ENCODE measurements at regions not wholly inside any gene's neighbourhood (a gene's known extent, or its start where the extent isn't known, plus 50 kb on each side); places are given as distances from the start of the nearest gene placed in this dataset.

GRCh38 chr22:44572414-44573207, 74.6 kb upstream of the RTL6 start:
- Histone ChIP-seq H3K79me1 (ENCODE audit: low read depth in 1 of 2, low read length in 2 of 2) (no peaks in the 10 kb centered on the region), H3K36me3 (ENCODE audit: control insufficient read depth, insufficient read depth, low read length) (no peaks in the 10 kb centered on the region), H3K4me2 (ENCODE audit: low read depth, low read length) (no peak overlapping the region), H4K8ac (ENCODE audit: low read depth in 2 of 2, low read length in 2 of 2) (no peak overlapping the region), H4K91ac (ENCODE audit: insufficient read depth, low read depth, low read length) (no peak overlapping the region), H2BK20ac (ENCODE audit: low read depth, low read length) (no peak overlapping the region), H3K23ac (ENCODE audit: low read depth, low read length) (no peak overlapping the region), H4K5ac (ENCODE audit: low read depth, low read length) (no peak overlapping the region), H2BK15ac (ENCODE audit: low read depth, low read length) (no peak overlapping the region), H2BK5ac (ENCODE audit: low read depth, low read length, poor library complexity, severe bottlenecking) (no peak overlapping the region), H3K4ac (ENCODE audit: low read depth, low read length) (no peak overlapping the region), H3K9me3 (ENCODE audit: control insufficient read depth, insufficient read depth, low read length) (peaks cover 5% of the 10 kb centered on the region), H3K9me1 (ENCODE audit: insufficient read depth, low read length) (peaks cover 4% of the 10 kb centered on the region; the same call in 1 of the 2 replicates), H2AFZ (replicated peaks; ENCODE audit: low read length, poor library complexity) (peak overlapping the region; percentile 82), H2AK9ac (replicated peaks; ENCODE audit: low read depth, low read length, poor library complexity) (peak overlapping the region; percentile 75), H3K27ac (ENCODE audit: insufficient read depth, low read length) (no peak overlapping the region), H2BK120ac (ENCODE audit: low read depth, low read length) (no peak overlapping the region), H3K18ac (ENCODE audit: low read depth, low read length) (no peak overlapping the region), H4K20me1 (ENCODE audit: insufficient read depth, low read length) (no peaks in the 10 kb centered on the region), H3K56ac (ENCODE audit: extremely low read depth, insufficient read depth, low read length) (no peak overlapping the region), H3K9ac (ENCODE audit: low read depth, low read length) (no peak overlapping the region), H3K14ac (replicated peaks; ENCODE audit: low read depth, low read length) (no peak overlapping the region), H3K27me3 (ENCODE audit: control insufficient read depth, insufficient read depth, low read length) (peaks cover 14% of the 10 kb centered on the region), H2AK5ac (ENCODE audit: low read depth, low read length) (peak overlapping the region; percentile 27), H3K4me1 (ENCODE audit: control insufficient read depth, insufficient read depth, low read length) (peaks cover 5% of the 10 kb centered on the region), H3K4me3 (ENCODE audit: insufficient read depth, low read depth, low read length) (no peak overlapping the region)
- ATAC-seq (ENCODE audit: low read depth) (no peak), DNase-seq (no peak)
- no TSS peak for BruUV-seq (replicated peaks)
- no peak for TF ChIP-seq CEBPB (IDR thresholded peaks at IDR 0.05; ENCODE audit: low read depth, low read length)
- no peak for TF ChIP-seq FOS (IDR thresholded peaks at IDR 0.05; ENCODE audit: low read depth, low read length)
- dilution Hi-C loops (cut with HindIII; ENCODE audit: low sequenced_read_pairs, unreplicated experiment): no loop called here
- intact Hi-C loops (cut with micrococcal nuclease): no loop called here
- in situ Hi-C loops (cut with MboI; ENCODE audit: low sequenced_read_pairs): no loop called here
- POLR2A ChIA-PET (ENCODE audit: unreplicated experiment): interaction anchor here (0.6 kb wide), 2 partner anchors 22 to 192 kb away, joined by 6 read pairs; no protein-coding TSS in a partner anchor
- CTCF ChIA-PET: interaction anchor here (0.7 to 1.4 kb wide), 2 partner anchors 26 to 1755 kb away, joined by 3 to 4 read pairs; no protein-coding TSS in a partner anchor
- WGBS, 2 experiments (ENCODE audit: extremely low coverage in 2 of 2, insufficient read length in 1 of 2): 71% methylated on average over 5 of the region's 14 CpGs; no CpG with 5 or more reads in 1 of the 2 experiments
